ENCODE measurements at regions not wholly inside any gene's neighbourhood (a gene's known extent, or its start where the extent isn't known, plus 50 kb on each side); places are given as distances from the start of the nearest gene placed in this dataset.

GRCh38 chr20:16821211-16822089, 73.3 kb downstream of the OTOR start:
- TF ChIP-seq CTCF (IDR thresholded peaks at IDR 0.05 in 2 of 3, conservative IDR thresholded peaks at IDR 0.05 in 1 of 3; ENCODE audit: control insufficient read depth in 2 of 3, extremely low read depth in 1 of 3, insufficient read depth in 1 of 3, low read depth in 3 of 3, low read length in 3 of 3), result peak; percentile 74 to 95 (median 90)
- TF ChIP-seq ATF7 (IDR thresholded peaks at IDR 0.05; ENCODE audit: low read depth), result no peak
